Astrocyte (in vitro differentiated cells and primary cell): ENCODE measurements at regions not wholly inside any gene's neighbourhood (a gene's known extent, or its start where the extent isn't known, plus 50 kb on each side); places are given as distances from the start of the nearest gene placed in this dataset.

Experiments
- EZH2 ChIP-seq: IDR thresholded peaks from 2 replicates; pipeline ENCODE4 v1.6.1; 2012; ENCODE audit warnings: mild to moderate bottlenecking, low read length, inconsistent platforms; ENCODE audit not compliant: insufficient read depth
- TF ChIP-seq, protein P1 (sequence below): IDR thresholded peaks from 2 replicates; pipeline ENCODE4 v1.5.1; 2011; ENCODE audit warnings: low read depth, mild to moderate bottlenecking, inconsistent platforms, low read length, moderate library complexity; ENCODE audit not compliant: insufficient read depth

DNA sequence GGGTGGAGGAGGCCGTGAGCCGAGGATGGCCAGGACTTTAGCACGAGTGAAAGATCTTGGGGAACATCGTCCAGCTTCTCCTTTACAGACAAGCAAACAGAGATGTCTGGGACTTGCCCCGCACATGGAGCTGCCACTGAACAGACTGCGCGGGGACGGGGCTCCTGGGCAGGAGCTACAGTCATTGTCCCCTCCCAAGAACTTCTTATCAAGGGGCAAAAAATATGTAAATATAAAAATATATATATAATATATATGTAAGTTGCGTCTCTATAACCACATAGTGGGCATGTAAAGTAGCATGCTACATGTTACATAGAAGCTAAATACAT, 245.0 kb upstream of the SALL3 start:
- TF ChIP-seq, protein P1, sequence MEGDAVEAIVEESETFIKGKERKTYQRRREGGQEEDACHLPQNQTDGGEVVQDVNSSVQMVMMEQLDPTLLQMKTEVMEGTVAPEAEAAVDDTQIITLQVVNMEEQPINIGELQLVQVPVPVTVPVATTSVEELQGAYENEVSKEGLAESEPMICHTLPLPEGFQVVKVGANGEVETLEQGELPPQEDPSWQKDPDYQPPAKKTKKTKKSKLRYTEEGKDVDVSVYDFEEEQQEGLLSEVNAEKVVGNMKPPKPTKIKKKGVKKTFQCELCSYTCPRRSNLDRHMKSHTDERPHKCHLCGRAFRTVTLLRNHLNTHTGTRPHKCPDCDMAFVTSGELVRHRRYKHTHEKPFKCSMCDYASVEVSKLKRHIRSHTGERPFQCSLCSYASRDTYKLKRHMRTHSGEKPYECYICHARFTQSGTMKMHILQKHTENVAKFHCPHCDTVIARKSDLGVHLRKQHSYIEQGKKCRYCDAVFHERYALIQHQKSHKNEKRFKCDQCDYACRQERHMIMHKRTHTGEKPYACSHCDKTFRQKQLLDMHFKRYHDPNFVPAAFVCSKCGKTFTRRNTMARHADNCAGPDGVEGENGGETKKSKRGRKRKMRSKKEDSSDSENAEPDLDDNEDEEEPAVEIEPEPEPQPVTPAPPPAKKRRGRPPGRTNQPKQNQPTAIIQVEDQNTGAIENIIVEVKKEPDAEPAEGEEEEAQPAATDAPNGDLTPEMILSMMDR = no peak
- no peak for TF ChIP-seq EZH2
